T-cell (primary cell): ENCODE measurements at regions not wholly inside any gene's neighbourhood (a gene's known extent, or its start where the extent isn't known, plus 50 kb on each side); places are given as distances from the start of the nearest gene placed in this dataset.

ENCODE experiments used
- ATAC-seq, 4 experiments: fragments of 200-7000 bp in 3 of 4; fragments of 150-1000 bp in 1 of 4; cut with Tn5 transposase; replicated peaks in 1 of 4; 1 replicate in 3 of 4; 2 replicates in 1 of 4; pipeline ENCODE4 v1.10.0; 2021; ENCODE audit warnings: moderate library complexity in 3 of 4, mild to moderate bottlenecking in 2 of 4, moderate number of reproducible peaks in 1 of 4
- CTCF ChIA-PET, 2 donors: fragments of 300-600 bp; sonication (Branson Sonifier 250); formaldehyde crosslinking; loops; one replicate each; lab custom pipeline; 2022; ENCODE audit warnings: antibody characterized with exemption in 2 of 2; lab: Charles Lee
- POLR2A ChIA-PET, 2 donors: fragments of 300-600 bp; sonication (Branson Sonifier 250); formaldehyde crosslinking; loops; one replicate each; lab custom pipeline; 2022; ENCODE audit warnings: antibody characterized with exemption in 2 of 2; lab: Charles Lee
- DNase-seq, 35 experiments: peaks; one replicate each; pipeline versions ENCODE4 v3.0.0 to v3.0.0-alpha.2; 2013 to 2023
- H3K27ac ChIP-seq: one replicate; pipeline ENCODE4 v1.5.1; 2013; ENCODE audit warnings: low read length
- H3K27me3 ChIP-seq, 2 experiments: replicated peaks in 1 of 2; 1 replicate in 1 of 2; 2 replicates in 1 of 2; pipeline versions ENCODE4 v1.6.1 to v1.7.0; 2013; ENCODE audit warnings: low read length in 1 of 2, mixed read lengths in 1 of 2; ENCODE audit not compliant: control insufficient read depth in 2 of 2, insufficient read depth in 2 of 2; ENCODE audit errors: extremely low read depth in 1 of 2
- H3K36me3 ChIP-seq, 2 donors: 1 replicate in 1 of 2; 2 replicates in 1 of 2; pipeline versions ENCODE4 v1.6.1 to v1.7.0; 2013; ENCODE audit warnings: low read length in 1 of 2; ENCODE audit not compliant: control insufficient read depth in 2 of 2, insufficient read depth in 1 of 2; ENCODE audit errors: extremely low read depth in 1 of 2
- H3K4me1 ChIP-seq, 2 experiments: 1 replicate in 1 of 2; 2 replicates in 1 of 2; pipeline versions ENCODE4 v1.6.1 to v1.7.0; 2013; ENCODE audit warnings: low read length in 2 of 2, mixed read lengths in 1 of 2; ENCODE audit not compliant: insufficient read depth in 2 of 2, control insufficient read depth in 1 of 2; ENCODE audit errors: extremely low read depth in 1 of 2
- H3K4me3 ChIP-seq, 2 donors: 1 replicate in 1 of 2; 2 replicates in 1 of 2; pipeline versions ENCODE4 v1.5.1 to v1.7.0; 2013; ENCODE audit warnings: mild to moderate bottlenecking in 2 of 2, low read length in 1 of 2, moderate library complexity in 1 of 2; ENCODE audit not compliant: control insufficient read depth in 1 of 2; ENCODE audit errors: extremely low read depth in 1 of 2
- H3K9me3 ChIP-seq: 2 replicates; pipeline ENCODE4 v1.7.0; 2013
- H3K27ac Mint-ChIP-seq, 2 donors: one replicate each; pipeline ENCODE4 v1.8.0; 2020 to 2021; ENCODE audit warnings: mild to moderate bottlenecking in 2 of 2, mixed read lengths in 2 of 2
- H3K27me3 Mint-ChIP-seq, 2 donors: one replicate each; pipeline ENCODE4 v1.8.0; 2021 to 2022; ENCODE audit warnings: mixed read lengths in 2 of 2
- H3K36me3 Mint-ChIP-seq: one replicate; pipeline ENCODE4 v1.8.0; 2021; ENCODE audit warnings: mixed read lengths
- H3K4me1 Mint-ChIP-seq, 3 donors: one replicate each; pipeline ENCODE4 v1.8.0; 2020 to 2022; ENCODE audit warnings: mixed read lengths in 3 of 3, mild to moderate bottlenecking in 1 of 3
- H3K4me3 Mint-ChIP-seq, 3 donors: one replicate each; pipeline ENCODE4 v1.8.0; 2020 to 2022; ENCODE audit warnings: mild to moderate bottlenecking in 3 of 3, mixed read lengths in 3 of 3, moderate library complexity in 3 of 3
- H3K9me3 Mint-ChIP-seq, 3 donors: one replicate each; pipeline ENCODE4 v1.8.0; 2020 to 2022; ENCODE audit warnings: mixed read lengths in 3 of 3
- WGBS: methylation state at CpG from one replicate; pipeline ENCODE4 v1.1.5; 2013; ENCODE audit warnings: missing lambda C conversion rate; ENCODE audit not compliant: insufficient coverage; 5-methylcytosine and 5-hydroxymethylcytosine counted together

DNA sequence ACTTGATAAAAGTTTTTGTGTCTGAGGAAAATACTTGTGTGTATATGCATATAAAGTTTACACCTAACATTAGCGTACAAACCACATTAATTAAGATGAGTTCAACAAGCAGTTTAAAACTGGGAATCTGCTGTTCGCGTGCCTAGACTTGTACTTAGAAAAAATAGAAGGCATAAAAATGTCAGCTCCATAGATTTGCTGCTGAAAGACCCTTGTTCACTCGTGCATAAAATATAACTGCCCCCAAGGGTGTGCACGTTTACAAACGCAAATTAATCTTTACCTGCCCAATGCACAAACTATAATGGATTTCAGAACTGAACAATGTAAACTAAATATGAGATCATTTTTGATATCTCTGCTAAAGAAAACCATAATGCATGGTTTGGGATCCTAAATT is 392.3 kb upstream of the ADGRL2 start:
- Histone ChIP-seq H3K36me3 (no peaks in the 10 kb centered on the region), H3K27me3 (no peaks in the 10 kb centered on the region), H3K9me3 (no peaks in the 10 kb centered on the region), H3K4me1 (peaks cover 0 to 11% of the 10 kb centered on the region in 2 experiments), H3K27ac (no peak overlapping the region), H3K4me3 (no peak overlapping the region)
- Mint-ChIP-seq H3K36me3 (no peaks in the 10 kb centered on the region), H3K27me3 (no peaks in the 10 kb centered on the region), H3K4me3 (no peak overlapping the region), H3K27ac (no peak overlapping the region), H3K9me3 (peaks cover 2 to 3% (median 3%) of the 10 kb centered on the region in 3 donors), H3K4me1 (no peaks in the 10 kb centered on the region)
- DNase-seq (no peak), ATAC-seq (no peak)
- POLR2A ChIA-PET = no interaction called here
- CTCF ChIA-PET = no interaction called here
- no CpG with 5 or more reads among the region's 6 CpGs for WGBS

DNA sequence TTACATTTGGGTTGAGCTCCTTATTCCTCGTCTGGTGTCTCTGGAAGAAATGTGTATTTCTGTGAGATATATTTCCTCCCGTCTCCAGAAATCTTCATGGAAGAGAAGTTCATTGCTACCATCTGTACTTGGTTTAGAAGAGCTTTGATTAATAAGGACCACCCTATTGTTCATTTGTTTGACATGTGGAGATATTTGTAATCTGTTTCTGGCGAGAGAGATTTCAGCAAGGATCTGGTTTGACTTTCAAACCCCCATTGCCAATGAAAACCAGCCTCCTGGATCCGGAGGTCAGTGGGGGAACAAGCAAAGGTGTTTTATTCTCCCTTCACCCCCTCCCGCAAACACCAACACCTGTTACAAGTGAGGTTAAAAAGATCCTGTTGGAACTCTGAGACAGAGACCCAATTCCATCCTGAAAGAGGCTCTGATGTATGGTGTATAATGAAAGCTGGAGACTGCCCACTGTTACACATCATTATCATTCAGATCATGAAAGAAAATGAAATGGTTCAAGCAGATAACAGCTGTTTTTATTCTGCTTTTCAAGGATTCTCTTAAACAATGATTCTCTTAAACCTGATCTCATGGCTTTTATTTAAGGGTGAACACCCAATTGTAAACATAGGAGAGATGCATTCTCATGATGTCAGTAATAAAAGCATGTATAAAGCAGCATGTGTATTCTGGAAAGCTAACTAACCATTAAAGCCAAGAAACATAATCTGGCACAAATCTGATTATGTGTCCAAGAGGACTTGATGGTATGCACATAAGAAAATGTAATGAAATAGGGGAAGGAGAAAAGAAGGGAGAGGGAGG is 393.5 kb upstream of the ADGRL2 start:
- POLR2A ChIA-PET = no interaction called here
- peaks cover 0 to 11% of the 10 kb centered on the region in 2 experiments for H3K4me1 ChIP-seq
- Mint-ChIP-seq H3K27ac (no peak overlapping the region), H3K4me3 (no peak overlapping the region), H3K9me3 (peaks cover 0 to 3% (median under 1%) of the 10 kb centered on the region in 3 donors), H3K27me3 (no peaks in the 10 kb centered on the region), H3K4me1 (no peaks in the 10 kb centered on the region), H3K36me3 (no peaks in the 10 kb centered on the region)
- ATAC-seq = no peak
- no peaks in the 10 kb centered on the region for H3K27me3 ChIP-seq
- CTCF ChIA-PET = no interaction called here
- H3K36me3 ChIP-seq = no peaks in the 10 kb centered on the region
- no peak for DNase-seq
- H3K9me3 ChIP-seq = no peaks in the 10 kb centered on the region
- H3K4me3 ChIP-seq = no peak overlapping the region
- WGBS = 33% methylated on average over 1 of the region's 5 CpGs
- no peak overlapping the region for H3K27ac ChIP-seq

DNA sequence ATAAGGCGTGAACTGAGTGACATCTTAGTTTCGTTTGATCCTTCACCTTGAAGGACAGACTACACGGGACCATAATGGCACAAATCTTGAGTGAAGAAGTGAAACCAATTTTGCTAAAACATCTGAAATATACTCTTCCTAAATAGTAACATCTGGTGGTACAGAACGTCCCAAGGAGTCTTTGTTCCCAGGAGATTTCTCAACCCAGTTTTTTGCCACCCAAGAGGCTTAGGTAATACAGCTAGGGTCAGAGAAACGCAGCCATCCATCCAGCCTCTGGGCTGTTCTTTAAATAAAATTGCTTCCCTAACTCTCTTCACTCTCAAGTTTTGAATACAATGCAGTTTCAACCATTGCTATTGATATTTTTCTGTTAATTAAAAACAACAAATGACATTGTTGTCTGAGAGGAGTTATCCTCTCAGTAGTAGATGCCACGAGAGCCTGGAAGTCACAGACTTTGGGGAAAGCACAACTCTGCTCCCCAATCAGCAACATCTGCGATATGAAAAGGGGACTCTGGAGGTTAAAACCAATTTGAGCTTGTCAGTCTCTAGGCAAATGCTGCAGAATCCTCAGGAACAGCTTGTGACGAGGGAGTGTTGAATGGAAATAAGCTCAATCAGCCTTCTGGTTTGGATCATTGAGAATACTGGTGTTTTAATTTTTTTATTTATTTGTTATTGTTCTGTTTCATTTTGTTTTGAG is 394.3 kb upstream of the ADGRL2 start:
- DNase-seq (no peak), ATAC-seq (no peak)
- no peak overlapping the region for H3K4me3 ChIP-seq
- H3K36me3 ChIP-seq = no peaks in the 10 kb centered on the region
- no peaks in the 10 kb centered on the region for H3K9me3 ChIP-seq
- no peak overlapping the region for H3K27ac Mint-ChIP-seq
- POLR2A ChIA-PET = no interaction called here
- no peak overlapping the region for H3K4me3 Mint-ChIP-seq
- H3K9me3 Mint-ChIP-seq = peaks cover 0 to 3% (median 0%) of the 10 kb centered on the region in 3 donors
- no peaks in the 10 kb centered on the region for H3K27me3 Mint-ChIP-seq
- peaks cover 0 to 11% of the 10 kb centered on the region in 2 experiments for H3K4me1 ChIP-seq
- no peaks in the 10 kb centered on the region for H3K36me3 Mint-ChIP-seq
- CTCF ChIA-PET = no interaction called here
- 78% methylated on average over 1 of the region's 8 CpGs for WGBS
- no peaks in the 10 kb centered on the region for H3K27me3 ChIP-seq
- H3K27ac ChIP-seq = no peak overlapping the region
- no peaks in the 10 kb centered on the region for H3K4me1 Mint-ChIP-seq

DNA sequence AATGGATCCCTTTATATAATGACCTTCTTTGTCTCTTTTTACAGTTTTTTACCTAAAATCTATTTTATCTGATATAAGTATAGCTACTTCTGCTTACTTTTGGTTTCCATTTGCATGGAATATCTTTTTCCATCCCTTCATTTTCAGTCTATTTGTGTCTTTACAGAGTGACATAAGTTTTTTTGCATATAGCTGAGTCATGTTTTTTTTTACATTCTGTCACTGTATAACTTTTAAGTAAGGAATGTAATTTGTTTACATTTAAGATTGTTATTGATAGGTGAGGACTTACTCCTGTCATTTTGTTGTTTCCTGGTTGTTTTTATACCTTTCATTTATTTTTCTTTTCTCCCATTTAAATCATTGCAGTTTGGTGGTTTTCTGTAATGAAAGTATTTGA is 402.7 kb upstream of the ADGRL2 start:
- Mint-ChIP-seq H3K36me3 (no peaks in the 10 kb centered on the region), H3K27ac (no peak overlapping the region), H3K27me3 (no peaks in the 10 kb centered on the region), H3K9me3 (peaks cover 17 to 30% (median 18%) of the 10 kb centered on the region in 3 donors), H3K4me1 (no peaks in the 10 kb centered on the region), H3K4me3 (no peak overlapping the region)
- ATAC-seq (no peak), DNase-seq (no peak)
- no peaks in the 10 kb centered on the region for H3K27me3 ChIP-seq
- no peaks in the 10 kb centered on the region for H3K36me3 ChIP-seq
- POLR2A ChIA-PET = no interaction called here
- no peaks in the 10 kb centered on the region for H3K4me1 ChIP-seq
- H3K4me3 ChIP-seq = no peak overlapping the region
- no peak overlapping the region for H3K27ac ChIP-seq
- no peaks in the 10 kb centered on the region for H3K9me3 ChIP-seq
- CTCF ChIA-PET = no interaction called here

DNA sequence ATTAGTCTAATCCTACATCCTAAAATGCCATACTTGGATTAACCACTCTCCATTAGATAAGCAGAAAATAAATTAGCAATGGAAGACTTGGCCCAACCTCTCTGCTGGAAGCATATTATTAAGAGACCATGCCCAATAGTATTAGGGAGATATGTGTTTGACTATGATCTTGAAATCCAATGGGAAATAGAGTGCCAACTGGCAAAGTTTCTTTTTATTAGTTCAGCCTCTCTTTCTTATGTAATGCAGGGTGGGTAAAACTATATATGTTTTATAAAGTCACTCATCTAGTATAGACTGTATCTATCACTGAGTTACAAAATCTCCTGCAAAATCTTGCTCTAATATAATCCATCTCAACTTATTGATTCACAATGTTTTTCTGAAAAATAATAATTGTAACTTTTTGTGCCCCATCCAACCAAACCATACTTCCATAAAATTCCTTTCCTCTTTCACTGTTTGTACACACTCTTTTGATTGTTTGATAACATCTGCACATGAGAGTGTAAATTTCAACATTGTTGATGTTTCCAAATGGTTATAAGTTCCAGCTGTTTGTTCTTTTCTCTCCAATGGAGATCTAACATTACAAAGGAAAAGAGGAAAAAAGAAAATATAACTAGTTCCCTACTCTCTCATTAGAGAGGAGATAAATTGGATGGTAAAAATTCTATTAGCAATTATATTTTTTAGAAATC is 408.1 kb upstream of the ADGRL2 start:
- Histone ChIP-seq H3K27me3 (no peaks in the 10 kb centered on the region), H3K9me3 (no peaks in the 10 kb centered on the region), H3K27ac (no peak overlapping the region), H3K4me1 (no peaks in the 10 kb centered on the region), H3K4me3 (no peak overlapping the region), H3K36me3 (no peaks in the 10 kb centered on the region)
- no peak overlapping the region for H3K4me3 Mint-ChIP-seq
- DNase-seq = no peak
- H3K27me3 Mint-ChIP-seq = no peaks in the 10 kb centered on the region
- H3K9me3 Mint-ChIP-seq = peaks cover 5 to 6% (median 5%) of the 10 kb centered on the region in 3 donors
- ChIA-PET CTCF (no interaction called here), POLR2A (no interaction called here)
- H3K4me1 Mint-ChIP-seq = no peaks in the 10 kb centered on the region
- H3K27ac Mint-ChIP-seq = no peak overlapping the region
- no peaks in the 10 kb centered on the region for H3K36me3 Mint-ChIP-seq
- ATAC-seq = no peak

DNA sequence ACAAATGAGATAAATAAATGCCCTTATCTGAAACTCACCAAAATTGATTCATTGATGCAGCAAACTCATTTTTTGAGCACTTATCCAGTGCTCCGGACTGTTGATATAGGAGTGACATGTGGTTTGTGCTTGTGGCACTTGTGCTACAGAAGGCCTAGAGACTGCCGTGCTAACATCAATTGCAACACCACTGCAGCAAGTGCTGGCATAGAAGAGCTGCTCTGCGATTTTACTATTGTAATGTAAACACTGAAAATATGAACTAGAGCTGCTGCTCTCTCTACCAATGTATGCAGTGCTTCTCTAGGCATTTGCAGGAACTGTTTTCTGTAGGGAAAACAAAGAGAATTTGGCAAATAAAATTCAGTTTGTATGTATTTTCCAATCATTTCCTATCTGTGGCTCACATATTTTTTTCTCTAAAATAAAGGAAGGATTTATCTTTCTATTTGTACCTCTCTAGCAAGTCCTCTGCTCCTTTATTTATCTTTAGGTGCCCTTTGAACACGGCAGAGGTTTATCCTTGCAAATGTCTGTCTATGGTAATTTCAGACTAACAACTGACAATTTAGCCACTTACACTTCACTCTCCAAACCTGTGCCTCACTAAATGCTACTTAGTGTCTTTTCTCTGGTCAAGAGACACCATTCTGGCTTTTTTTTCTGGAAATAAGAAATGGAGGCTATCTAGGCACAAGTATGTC is 409.5 kb upstream of the ADGRL2 start:
- Histone ChIP-seq H3K9me3 (no peaks in the 10 kb centered on the region), H3K4me1 (no peaks in the 10 kb centered on the region), H3K36me3 (no peaks in the 10 kb centered on the region), H3K27me3 (no peaks in the 10 kb centered on the region), H3K27ac (no peak overlapping the region), H3K4me3 (no peak overlapping the region)
- Mint-ChIP-seq H3K4me3 (no peak overlapping the region), H3K27me3 (no peaks in the 10 kb centered on the region), H3K27ac (no peak overlapping the region), H3K4me1 (no peaks in the 10 kb centered on the region), H3K36me3 (no peaks in the 10 kb centered on the region), H3K9me3 (peaks cover 5 to 6% (median 5%) of the 10 kb centered on the region in 3 donors)
- ATAC-seq = no peak
- WGBS = 83% methylated on average over 2 of the region's 4 CpGs
- CTCF ChIA-PET = no interaction called here
- POLR2A ChIA-PET = no interaction called here
- DNase-seq = no peak
